ENCODE measurements at regions not wholly inside any gene's neighbourhood (a gene's known extent, or its start where the extent isn't known, plus 50 kb on each side); places are given as distances from the start of the nearest gene placed in this dataset.
A peak's percentile ranks its signal among the peaks of the same experiment; 100 is the strongest.
"Not testable (repeated sequence)": the region's sequence is repeated elsewhere in the genome, so short reads cannot be mapped to it uniquely, and the experiment has no call there.

- Histone ChIP-seq H3K4me3 (no peak overlapping the region), H3K9ac (no peak overlapping the region), H3F3A (ENCODE audit: low read depth) (peaks cover 4% of the 10 kb centered on the region), H4K20me1 (ENCODE audit: low read depth) (no peaks in the 10 kb centered on the region), H3K4me1 (peaks cover 1% of the 10 kb centered on the region), H2AFZ (replicated peaks) (no peak overlapping the region), H3K27ac (no peak overlapping the region), H3K79me2 (ENCODE audit: low read depth) (no peaks in the 10 kb centered on the region), H3K27me3 (no peaks in the 10 kb centered on the region), H3K36me3 (no peaks in the 10 kb centered on the region), H3K4me2 (no peak overlapping the region), H3K9me3 (ENCODE audit: low read depth) (no peaks in the 10 kb centered on the region)
- TF ChIP-seq CTCF (IDR thresholded peaks at IDR 0.05) (no peak), EZH2 (IDR thresholded peaks at IDR 0.05) (no peak), EZH2phosphoT487 (IDR thresholded peaks at IDR 0.05) (no peak)
- Mint-ChIP-seq H3K4me1 (peaks cover 4% of the 10 kb centered on the region), H3K4me3 (no peak overlapping the region), H3K36me3 (no peaks in the 10 kb centered on the region), H3K27me3 (ENCODE audit: insufficient read depth, low read depth) (peaks cover 3% of the 10 kb centered on the region), H3K27ac (no peak overlapping the region), H3K9me3 (peaks cover 2% of the 10 kb centered on the region)
- no peak for DNase-seq (ENCODE audit: low spot score)
These were observed 659.7 kb upstream of the TMEM132C start for GRCh38 chr12:127607146-127607725.

- not testable (repeated sequence) for H3F3A ChIP-seq (ENCODE audit: low read depth); H3K4me1 Mint-ChIP-seq; H3K27me3 ChIP-seq; DNase-seq (ENCODE audit: low spot score); H4K20me1 ChIP-seq (ENCODE audit: low read depth); H3K4me3 Mint-ChIP-seq; H3K4me1 ChIP-seq; H3K27me3 Mint-ChIP-seq (ENCODE audit: insufficient read depth, low read depth); H3K36me3 Mint-ChIP-seq; H3K4me3 ChIP-seq; H3K4me2 ChIP-seq; H3K9ac ChIP-seq; H2AFZ ChIP-seq (replicated peaks); H3K9me3 ChIP-seq (ENCODE audit: low read depth); H3K9me3 Mint-ChIP-seq; H3K36me3 ChIP-seq; H3K27ac Mint-ChIP-seq; H3K79me2 ChIP-seq (ENCODE audit: low read depth); H3K27ac ChIP-seq
These were observed 658.6 kb upstream of the TMEM132C start for GRCh38 chr12:127608359-127608758.

- Histone ChIP-seq H3K9me3 (ENCODE audit: low read depth) (no peaks in the 10 kb centered on the region), H3F3A (ENCODE audit: low read depth) (peaks cover 4% of the 10 kb centered on the region), H3K27ac (no peak overlapping the region), H3K27me3 (no peaks in the 10 kb centered on the region), H2AFZ (replicated peaks) (no peak overlapping the region), H3K9ac (no peak overlapping the region), H3K4me3 (no peak overlapping the region), H3K4me2 (no peak overlapping the region), H3K36me3 (no peaks in the 10 kb centered on the region), H4K20me1 (ENCODE audit: low read depth) (no peaks in the 10 kb centered on the region), H3K79me2 (ENCODE audit: low read depth) (no peaks in the 10 kb centered on the region), H3K4me1 (peaks cover 5% of the 10 kb centered on the region)
- Mint-ChIP-seq H3K4me1 (peaks cover 4% of the 10 kb centered on the region), H3K27me3 (ENCODE audit: insufficient read depth, low read depth) (peaks cover 8% of the 10 kb centered on the region), H3K27ac (no peak overlapping the region), H3K9me3 (peaks cover 2% of the 10 kb centered on the region), H3K36me3 (no peaks in the 10 kb centered on the region), H3K4me3 (no peak overlapping the region)
- DNase-seq (ENCODE audit: low spot score): no peak
- TF ChIP-seq CTCF (IDR thresholded peaks at IDR 0.05) (no peak), EZH2phosphoT487 (IDR thresholded peaks at IDR 0.05) (no peak), EZH2 (IDR thresholded peaks at IDR 0.05) (no peak)
These were observed 653.9 kb upstream of the TMEM132C start for GRCh38 chr12:127613056-127613455.

- Mint-ChIP-seq H3K4me1 (peaks cover 9% of the 10 kb centered on the region), H3K36me3 (no peaks in the 10 kb centered on the region), H3K4me3 (no peak overlapping the region), H3K27ac (no peak overlapping the region), H3K27me3 (ENCODE audit: insufficient read depth, low read depth) (peaks cover 4% of the 10 kb centered on the region), H3K9me3 (no peaks in the 10 kb centered on the region)
- Histone ChIP-seq H3K4me1 (peaks cover 24% of the 10 kb centered on the region), H4K20me1 (ENCODE audit: low read depth) (no peaks in the 10 kb centered on the region), H3K9ac (no peak overlapping the region), H3K79me2 (ENCODE audit: low read depth) (no peaks in the 10 kb centered on the region), H3K36me3 (no peaks in the 10 kb centered on the region), H3K4me2 (peak overlapping the region; percentile 55), H3K4me3 (no peak overlapping the region), H3F3A (ENCODE audit: low read depth) (peaks cover 23% of the 10 kb centered on the region), H3K27me3 (no peaks in the 10 kb centered on the region), H3K9me3 (ENCODE audit: low read depth) (no peaks in the 10 kb centered on the region), H3K27ac (peak overlapping the region; percentile 82), H2AFZ (replicated peaks) (no peak overlapping the region)
- peak; percentile 7 for DNase-seq (ENCODE audit: low spot score)
- TF ChIP-seq EZH2 (IDR thresholded peaks at IDR 0.05): no peak
- no peak for TF ChIP-seq EZH2phosphoT487 (IDR thresholded peaks at IDR 0.05)
- TF ChIP-seq CTCF (IDR thresholded peaks at IDR 0.05): no peak
These were observed 646.9 kb upstream of the TMEM132C start for GRCh38 chr12:127619869-127620734.
